HPDE6-E6E7 (cell line): ENCODE measurements at regions not wholly inside any gene's neighbourhood (a gene's known extent, or its start where the extent isn't known, plus 50 kb on each side); places are given as distances from the start of the nearest gene placed in this dataset.
A peak's percentile ranks its signal among the peaks of the same experiment; 100 is the strongest.
"Not testable (repeated sequence)": the region's sequence is repeated elsewhere in the genome, so short reads cannot be mapped to it uniquely, and the experiment has no call there.

Source experiments
- DNase-seq: peaks from one replicate; pipeline ENCODE4 v3.0.0; 2011; ENCODE audit warnings: missing footprints; ENCODE audit errors: extremely low spot score

GRCh38 chr12:78494911-78495310 is 369.7 kb upstream of the SYT1 start:
- DNase-seq: no peak

- DNase-seq: no peak
Measured at GRCh38 chr12:78501825-78502224, 362.7 kb upstream of the SYT1 start.

- no peak for DNase-seq
Measured at GRCh38 chr12:78519422-78519821, 345.2 kb upstream of the SYT1 start.

- DNase-seq: no peak
Measured at GRCh38 chr12:78530100-78530765, 334.3 kb upstream of the SYT1 start.

GRCh38 chr12:78531831-78532458 is 332.6 kb upstream of the SYT1 start:
- DNase-seq: no peak

GRCh38 chr12:78534311-78534710 is 330.3 kb upstream of the SYT1 start:
- DNase-seq: no peak

- DNase-seq: no peak
Measured at GRCh38 chr12:78540606-78541336, 323.8 kb upstream of the SYT1 start.

GRCh38 chr12:78550831-78551230 is 313.7 kb upstream of the SYT1 start:
- DNase-seq: no peak

- no peak for DNase-seq
Measured at GRCh38 chr12:78555802-78556201, 308.8 kb upstream of the SYT1 start.

GRCh38 chr12:78556651-78557050 is 307.9 kb upstream of the SYT1 start:
- no peak for DNase-seq

GRCh38 chr12:78559416-78559815 is 305.2 kb upstream of the SYT1 start:
- DNase-seq: no peak

GRCh38 chr12:78559886-78560285 is 304.7 kb upstream of the SYT1 start:
- DNase-seq: no peak

GRCh38 chr12:78560633-78561032 is 303.9 kb upstream of the SYT1 start:
- DNase-seq: no peak

GRCh38 chr12:78562368-78563205 is 302.0 kb upstream of the SYT1 start:
- peak; percentile 6 for DNase-seq

GRCh38 chr12:78563826-78564225 is 300.7 kb upstream of the SYT1 start:
- no peak for DNase-seq

GRCh38 chr12:78566456-78566855 is 298.1 kb upstream of the SYT1 start:
- no peak for DNase-seq

- DNase-seq: no peak
Measured at GRCh38 chr12:78568321-78569020, 296.1 kb upstream of the SYT1 start.

GRCh38 chr12:78571953-78572352 is 292.6 kb upstream of the SYT1 start:
- no peak for DNase-seq

- DNase-seq: not testable (repeated sequence)
Measured at GRCh38 chr12:78575208-78575607, 289.4 kb upstream of the SYT1 start.

GRCh38 chr12:78579846-78580245 is 284.7 kb upstream of the SYT1 start:
- DNase-seq: no peak

GRCh38 chr12:78580296-78580695 is 284.3 kb upstream of the SYT1 start:
- no peak for DNase-seq
